Astrocyte of the hippocampus (primary cell): ENCODE measurements at regions not wholly inside any gene's neighbourhood (a gene's known extent, or its start where the extent isn't known, plus 50 kb on each side); places are given as distances from the start of the nearest gene placed in this dataset.

ENCODE experiments used
- DNase-seq: peaks from one replicate; pipeline ENCODE4 v3.0.0; 2011; ENCODE audit warnings: low read depth, low spot score

GRCh38 chr4:24666816-24667477 is 82.6 kb upstream of the DHX15 start:
- no peak for DNase-seq

GRCh38 chr4:24668956-24669355 is 84.6 kb upstream of the DHX15 start:
- DNase-seq, result no peak

GRCh38 chr4:24669751-24670150 is 85.4 kb upstream of the DHX15 start:
- no peak for DNase-seq

GRCh38 chr4:24671849-24672248 is 87.5 kb upstream of the DHX15 start:
- DNase-seq, result no peak

GRCh38 chr4:24672880-24673279 is 88.5 kb upstream of the DHX15 start:
- DNase-seq, result no peak

GRCh38 chr4:24674279-24674678 is 89.9 kb upstream of the DHX15 start:
- no peak for DNase-seq

GRCh38 chr4:24675721-24676389 is 91.5 kb upstream of the DHX15 start:
- DNase-seq, result no peak

- no peak for DNase-seq
Measured at GRCh38 chr4:24677909-24678308, 93.6 kb upstream of the DHX15 start.

- DNase-seq, result no peak
Measured at GRCh38 chr4:24680746-24681448, 96.5 kb upstream of the DHX15 start.

GRCh38 chr4:24683116-24683515 is 98.8 kb upstream of the DHX15 start:
- peak; percentile 13 for DNase-seq

GRCh38 chr4:24686866-24687692 is 102.7 kb upstream of the DHX15 start:
- DNase-seq, result no peak

GRCh38 chr4:24688453-24688852 is 104.1 kb upstream of the DHX15 start:
- DNase-seq, result no peak

- no peak for DNase-seq
Measured at GRCh38 chr4:24689212-24689611, 104.9 kb upstream of the DHX15 start.

GRCh38 chr4:24690436-24690835 is 104.9 kb upstream of the SOD3 start:
- no peak for DNase-seq

- peak; percentile 26 for DNase-seq
Measured at GRCh38 chr4:24693636-24694035, 101.7 kb upstream of the SOD3 start.

- DNase-seq, result no peak
Measured at GRCh38 chr4:24700118-24700517, 95.3 kb upstream of the SOD3 start.

- no peak for DNase-seq
Measured at GRCh38 chr4:24701683-24702082, 93.7 kb upstream of the SOD3 start.

- DNase-seq, result no peak
Measured at GRCh38 chr4:24702281-24702680, 93.1 kb upstream of the SOD3 start.

- no peak for DNase-seq
Measured at GRCh38 chr4:24703298-24703697, 92.1 kb upstream of the SOD3 start.

- no peak for DNase-seq
Measured at GRCh38 chr4:24704149-24704548, 91.2 kb upstream of the SOD3 start.

- no peak for DNase-seq
Measured at GRCh38 chr4:24705016-24705753, 90.2 kb upstream of the SOD3 start.
